Pancreas (tissue), 10 donors: ENCODE measurements at regions not wholly inside any gene's neighbourhood (a gene's known extent, or its start where the extent isn't known, plus 50 kb on each side); places are given as distances from the start of the nearest gene placed in this dataset.

Source experiments
- ATAC-seq, 4 donors: fragments of 200-7000 bp; cut with Tn5 transposase; one replicate each; pipeline versions ENCODE4 v1.8.0 to v1.9.1; 2020; ENCODE audit warnings: mild to moderate bottlenecking in 4 of 4, moderate library complexity in 4 of 4
- DNase-seq, 6 donors: peaks; one replicate each; pipeline ENCODE4 v3.0.0-alpha.2; 2020
- FAIRE-seq: peaks from 2 replicates; lab custom pipeline; 2012; peaks lifted over from hg19 to GRCh38; lab: Jason Lieb, UNC
- H3K27ac ChIP-seq, 4 donors: fragments of 200-600 bp; sonication (generic); 1 replicate in 3 of 4; 2 replicates in 1 of 4; pipeline versions ENCODE4 v1.5.0 to v1.8.0; 2020
- H3K27me3 ChIP-seq, 4 donors: fragments of 200-600 bp; one replicate each; pipeline ENCODE4 v1.8.0; 2021
- H3K36me3 ChIP-seq, 3 donors: fragments of 200-600 bp; sonication (generic) in 1 of 3; one replicate each; pipeline versions ENCODE4 v1.5.0 to v1.8.0; 2020 to 2021
- H3K4me1 ChIP-seq, 3 donors: fragments of 200-600 bp; one replicate each; pipeline ENCODE4 v1.8.0; 2021
- H3K4me3 ChIP-seq, 4 donors: fragments of 200-600 bp; sonication (generic) in 2 of 4; one replicate each; pipeline versions ENCODE4 v1.5.0 to v1.8.0; 2020 to 2021
- H3K9me3 ChIP-seq, 4 donors: fragments of 200-600 bp; one replicate each; pipeline ENCODE4 v1.8.0; 2021
- CTCF ChIP-seq, 4 donors: fragments of 200-600 bp; sonication (generic) in 3 of 4; IDR thresholded peaks; one replicate each; pipeline versions ENCODE4 v1.5.0 to v1.8.0; 2021; ENCODE audit warnings: antibody characterized with exemption in 4 of 4
- WGBS, 2 donors: extraction: QIAGEN DNeasy Blood & Tissue Kit; methylation state at CpG; one replicate each; pipeline ENCODE4 v1.1.7; 2013; 5-methylcytosine and 5-hydroxymethylcytosine counted together
- intact Hi-C, 3 donors: fragments of 100-400 bp; cut with DNase I; formaldehyde crosslinking; loops; one replicate each; pipeline versions ENCODE4 v1.11.1 to v1.14.2; 2022
- donor health status: healthy with polysubstance abuse.
- donor health status: DM: no; HTN: no; CAD: no; lungs with moderate emphysema.
- donor health status: DM: no; HTN: no; CAD: no.
- donor health status: control.
- donor health status: control.
- donor health status: Bipolar disorder and iron deficiency.
- donor health status: DM: yes; HTN: yes; CAD: no.
- donor health status: DM: no; HTN: no; CAD: no.
- donor health status: DM: no; HTN: no; CAD: no.
- donor health status: DM: yes; HTN: yes; CAD: no.

- intact Hi-C loops = no loop called here
- Histone ChIP-seq H3K27me3 (no peaks in the 10 kb centered on the region), H3K9me3 (no peaks in the 10 kb centered on the region), H3K36me3 (no peaks in the 10 kb centered on the region), H3K4me1 (no peaks in the 10 kb centered on the region), H3K4me3 (no peak overlapping the region), H3K27ac (no peak overlapping the region)
- WGBS, 2 donors = 73 to 82% methylated on average over 1 of the region's 1 CpG
- no peak for TF ChIP-seq CTCF (IDR thresholded peaks at IDR 0.05)
- ATAC-seq (no peak), DNase-seq (no peak), FAIRE-seq (no peak)
Observed at GRCh38 chr1:30273021-30273325, 450.4 kb downstream of the MATN1 start.

DNA sequence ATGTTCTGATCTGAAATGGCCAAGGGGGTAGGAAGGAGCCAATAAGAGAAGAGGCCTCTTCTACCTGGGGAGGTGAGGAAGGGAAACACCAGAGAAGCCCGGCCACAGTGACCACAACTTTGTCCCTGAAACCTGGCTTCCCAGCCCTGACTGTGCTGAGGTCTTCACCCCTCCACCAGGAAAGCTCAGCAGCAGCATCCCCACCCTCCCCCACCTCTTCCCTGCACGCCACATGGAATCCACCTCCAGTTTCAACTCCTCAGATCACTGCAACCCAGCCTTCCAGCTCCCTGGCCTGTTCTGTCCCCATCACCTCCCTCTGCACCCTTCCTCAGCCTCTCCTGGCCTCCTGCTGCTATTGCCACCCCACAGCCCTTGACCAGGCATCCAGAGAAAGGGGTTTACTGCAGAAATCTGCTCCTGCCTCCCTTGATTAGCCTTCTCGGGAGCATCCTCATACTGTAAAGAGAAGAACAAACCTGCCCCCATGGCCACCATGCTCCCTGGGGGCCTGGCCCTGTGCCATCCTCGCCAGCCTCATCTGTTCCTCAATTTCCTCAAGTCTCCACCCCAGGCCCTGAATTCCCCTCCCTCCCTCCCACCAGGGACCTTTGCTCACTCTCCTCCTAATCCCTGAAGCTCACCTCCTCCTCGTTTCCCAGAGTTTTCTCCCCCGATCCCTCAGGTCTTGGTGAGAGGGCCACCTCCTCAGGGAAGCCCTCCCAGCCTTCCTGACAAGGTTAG lies 450.9 kb downstream of the MATN1 start:
- intact Hi-C loops = no loop called here
- DNase-seq = no peak
- no peak overlapping the region for H3K4me3 ChIP-seq
- no peak for FAIRE-seq
- no peaks in the 10 kb centered on the region for H3K4me1 ChIP-seq
- WGBS, 2 donors = 48 to 55% methylated on average over 6 of the region's 6 CpGs
- no peak for TF ChIP-seq CTCF (IDR thresholded peaks at IDR 0.05)
- no peak for ATAC-seq
- H3K27ac ChIP-seq = no peak overlapping the region
- H3K27me3 ChIP-seq = no peaks in the 10 kb centered on the region
- H3K9me3 ChIP-seq = no peaks in the 10 kb centered on the region
- H3K36me3 ChIP-seq = no peaks in the 10 kb centered on the region

- no peaks in the 10 kb centered on the region for H3K4me1 ChIP-seq
- no peak for DNase-seq
- H3K9me3 ChIP-seq = no peaks in the 10 kb centered on the region
- no peak for ATAC-seq
- intact Hi-C loops = no loop called here
- no peaks in the 10 kb centered on the region for H3K27me3 ChIP-seq
- 51 to 60% methylated on average over 10 of the region's 10 CpGs for WGBS, 2 donors
- TF ChIP-seq CTCF (IDR thresholded peaks at IDR 0.05) = no peak
- no peak for FAIRE-seq
- H3K27ac ChIP-seq = no peak overlapping the region
- H3K36me3 ChIP-seq = no peaks in the 10 kb centered on the region
- H3K4me3 ChIP-seq = no peak overlapping the region
Observed at GRCh38 chr1:30271401-30272276, 451.7 kb downstream of the MATN1 start.

DNA sequence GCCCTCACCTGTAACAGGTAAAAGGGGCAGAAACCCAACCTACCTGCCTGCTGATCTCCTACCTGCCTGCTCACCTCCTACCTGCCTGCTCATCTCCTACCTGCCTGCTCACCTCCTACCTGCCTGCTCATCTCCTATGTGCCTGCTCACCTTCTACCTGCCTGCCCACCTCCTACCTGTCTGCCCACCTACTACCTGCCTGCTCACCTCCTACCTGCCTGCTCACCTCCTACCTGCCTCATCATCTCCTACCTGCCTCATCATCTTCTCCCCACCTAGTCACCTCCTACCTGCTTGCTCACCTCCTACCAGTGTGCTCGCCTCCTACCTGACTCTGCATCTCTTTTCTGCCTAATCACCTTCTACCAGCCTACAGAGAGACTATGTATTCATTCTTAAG lies 452.9 kb downstream of the MATN1 start:
- no peak for ATAC-seq
- no peak overlapping the region for H3K4me3 ChIP-seq
- no peak for DNase-seq
- no peaks in the 10 kb centered on the region for H3K27me3 ChIP-seq
- H3K36me3 ChIP-seq = no peaks in the 10 kb centered on the region
- no peak overlapping the region for H3K27ac ChIP-seq
- TF ChIP-seq CTCF (IDR thresholded peaks at IDR 0.05) = no peak
- H3K4me1 ChIP-seq = no peaks in the 10 kb centered on the region
- WGBS, 2 donors = 78 to 85% methylated on average over 1 of the region's 1 CpG
- intact Hi-C loops = no loop called here
- H3K9me3 ChIP-seq = no peaks in the 10 kb centered on the region
- FAIRE-seq = no peak
